Omental fat pad (tissue), 3 donors: ENCODE measurements at regions not wholly inside any gene's neighbourhood (a gene's known extent, or its start where the extent isn't known, plus 50 kb on each side); places are given as distances from the start of the nearest gene placed in this dataset.

Experiments used
- ATAC-seq: fragments of 150-250 bp; one replicate; pipeline ENCODE4 v1.9.1; 2016; ENCODE audit warnings: mild to moderate bottlenecking, moderate library complexity; ENCODE audit not compliant: low FRiP score
- DNase-seq: peaks from one replicate; pipeline ENCODE4 v3.0.0-alpha.2; 2019; ENCODE audit warnings: low spot score
- TF ChIP-seq, protein P1 (sequence below), 3 donors: fragments of 450-650 bp; IDR thresholded peaks; one replicate each; pipeline ENCODE4 v1.5.1; 2016 to 2017; ENCODE audit warnings: antibody characterized with exemption in 3 of 3, mild to moderate bottlenecking in 3 of 3, moderate library complexity in 2 of 3

DNA sequence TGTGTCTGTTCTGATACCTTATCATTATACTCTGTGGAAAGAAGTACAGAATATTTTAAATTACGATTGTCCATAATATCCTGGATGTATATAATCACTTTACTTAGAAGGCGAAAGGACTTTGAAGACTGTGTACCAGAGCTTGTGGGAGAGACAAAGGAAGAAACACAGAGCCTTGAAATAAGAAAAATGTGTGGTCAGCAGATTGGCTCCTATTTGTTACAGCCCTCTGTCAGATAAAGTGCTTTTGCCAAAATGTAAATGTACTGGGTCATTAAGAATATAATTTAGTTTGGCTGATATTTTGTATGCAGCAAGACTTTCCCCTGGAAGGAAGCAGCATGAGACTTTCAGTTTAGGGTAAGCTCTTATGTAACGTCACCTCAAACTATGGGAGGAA lies 443.1 kb downstream of the CCDC85A start:
- ATAC-seq (no peak), DNase-seq (no peak)
- TF ChIP-seq, protein P1, sequence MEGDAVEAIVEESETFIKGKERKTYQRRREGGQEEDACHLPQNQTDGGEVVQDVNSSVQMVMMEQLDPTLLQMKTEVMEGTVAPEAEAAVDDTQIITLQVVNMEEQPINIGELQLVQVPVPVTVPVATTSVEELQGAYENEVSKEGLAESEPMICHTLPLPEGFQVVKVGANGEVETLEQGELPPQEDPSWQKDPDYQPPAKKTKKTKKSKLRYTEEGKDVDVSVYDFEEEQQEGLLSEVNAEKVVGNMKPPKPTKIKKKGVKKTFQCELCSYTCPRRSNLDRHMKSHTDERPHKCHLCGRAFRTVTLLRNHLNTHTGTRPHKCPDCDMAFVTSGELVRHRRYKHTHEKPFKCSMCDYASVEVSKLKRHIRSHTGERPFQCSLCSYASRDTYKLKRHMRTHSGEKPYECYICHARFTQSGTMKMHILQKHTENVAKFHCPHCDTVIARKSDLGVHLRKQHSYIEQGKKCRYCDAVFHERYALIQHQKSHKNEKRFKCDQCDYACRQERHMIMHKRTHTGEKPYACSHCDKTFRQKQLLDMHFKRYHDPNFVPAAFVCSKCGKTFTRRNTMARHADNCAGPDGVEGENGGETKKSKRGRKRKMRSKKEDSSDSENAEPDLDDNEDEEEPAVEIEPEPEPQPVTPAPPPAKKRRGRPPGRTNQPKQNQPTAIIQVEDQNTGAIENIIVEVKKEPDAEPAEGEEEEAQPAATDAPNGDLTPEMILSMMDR (IDR thresholded peaks at IDR 0.05), result no peak

DNA sequence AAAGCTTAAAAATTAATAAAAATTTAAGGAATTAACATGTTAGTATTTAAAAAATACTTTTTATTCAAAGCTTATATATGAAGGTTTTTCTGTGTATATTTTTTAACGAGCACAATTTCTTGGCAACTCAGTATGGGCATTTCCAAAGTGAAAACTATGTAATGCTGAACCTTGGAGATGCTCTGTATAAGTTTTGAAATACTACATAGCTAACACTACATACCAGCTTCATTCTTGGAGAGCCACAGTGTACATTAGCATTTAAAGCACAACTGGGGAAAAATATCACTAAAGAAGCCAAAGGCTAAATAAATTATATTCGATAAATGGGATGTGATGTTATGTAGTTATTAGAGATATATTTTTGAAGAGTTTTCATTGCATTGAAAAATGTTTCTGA lies 446.5 kb downstream of the CCDC85A start:
- TF ChIP-seq, protein P1 (IDR thresholded peaks at IDR 0.05), result no peak
- no peak for ATAC-seq
- no peak for DNase-seq

DNA sequence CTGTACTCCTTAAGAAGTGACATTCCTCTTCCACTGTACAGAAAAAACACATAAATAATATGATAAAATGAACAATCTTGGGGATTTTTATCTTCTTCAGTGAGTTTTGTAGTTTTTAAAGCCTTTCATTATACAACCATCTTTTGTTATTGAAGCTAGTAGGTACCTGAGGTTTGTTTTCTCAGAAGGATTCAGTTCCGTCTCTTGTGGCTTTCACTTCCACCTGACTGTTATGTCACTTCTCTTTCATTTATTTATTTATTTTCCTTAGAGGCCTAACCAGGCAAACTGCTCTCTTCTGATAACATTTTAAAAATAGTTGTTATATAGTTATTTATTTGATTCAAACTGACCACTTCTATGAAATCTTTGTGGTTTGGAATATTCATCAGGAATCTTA lies 464.2 kb downstream of the CCDC85A start:
- ATAC-seq (no peak), DNase-seq (no peak)
- TF ChIP-seq, protein P1 (IDR thresholded peaks at IDR 0.05), result no peak

DNA sequence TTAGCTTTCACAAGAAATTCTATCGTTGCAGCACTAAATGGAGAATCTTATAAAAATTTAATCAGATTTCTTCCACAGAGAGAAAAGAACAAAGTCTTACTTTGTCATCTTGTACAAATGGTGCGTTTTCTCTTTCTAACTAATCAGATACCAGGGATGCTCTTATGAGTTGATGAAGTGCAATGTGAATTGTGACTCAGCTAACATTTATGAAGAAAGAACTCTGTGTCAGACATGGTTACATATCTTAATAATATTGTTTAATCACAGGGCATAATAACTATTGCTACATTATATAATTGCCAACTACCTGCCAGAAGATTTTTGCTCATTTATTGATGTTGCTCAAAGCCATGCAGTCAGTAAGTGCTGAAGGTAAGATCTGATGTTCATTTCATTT lies 465.0 kb downstream of the CCDC85A start:
- ATAC-seq, result no peak
- TF ChIP-seq, protein P1 (IDR thresholded peaks at IDR 0.05), result no peak
- DNase-seq, result no peak

DNA sequence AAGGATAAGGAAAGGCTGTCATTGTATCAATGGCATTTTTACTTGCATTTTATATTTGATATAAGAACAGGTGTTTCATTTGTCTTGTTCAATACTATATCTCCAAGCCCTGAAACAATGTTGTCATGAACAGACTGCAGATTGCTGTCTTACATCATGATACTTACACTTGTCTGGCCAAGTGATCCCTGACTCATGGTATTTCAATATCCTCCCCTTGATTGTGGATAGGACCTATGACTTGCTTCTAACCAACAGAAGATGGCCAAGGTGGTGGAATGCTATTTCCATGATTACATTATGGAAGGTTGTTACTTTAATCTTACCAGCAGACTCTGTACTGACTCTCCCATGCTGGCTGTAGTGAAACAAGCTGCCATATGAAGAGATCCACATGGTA lies 471.1 kb downstream of the CCDC85A start:
- TF ChIP-seq, protein P1 (IDR thresholded peaks at IDR 0.05), result no peak
- no peak for DNase-seq
- ATAC-seq, result no peak

DNA sequence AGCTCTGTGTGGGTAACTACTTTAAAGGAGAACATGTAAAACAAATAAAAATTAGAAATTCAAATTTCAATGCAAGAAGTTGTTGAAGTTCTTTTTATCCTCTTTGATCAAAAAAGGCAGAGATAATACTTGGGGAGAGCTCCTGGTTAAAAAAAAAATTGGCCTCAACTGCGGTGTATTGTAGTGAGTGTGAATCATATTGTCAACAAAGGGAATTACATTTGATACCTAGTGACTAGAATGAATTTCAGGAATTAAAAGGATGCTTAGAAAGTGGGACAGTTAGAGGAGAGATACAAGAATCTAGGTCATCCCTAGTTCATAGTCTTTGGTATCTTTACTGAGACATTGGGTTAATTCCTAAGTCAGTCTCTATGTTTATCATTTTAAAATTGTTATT lies 473.0 kb downstream of the CCDC85A start:
- ATAC-seq, result no peak
- TF ChIP-seq, protein P1 (IDR thresholded peaks at IDR 0.05), result no peak
- DNase-seq, result no peak

DNA sequence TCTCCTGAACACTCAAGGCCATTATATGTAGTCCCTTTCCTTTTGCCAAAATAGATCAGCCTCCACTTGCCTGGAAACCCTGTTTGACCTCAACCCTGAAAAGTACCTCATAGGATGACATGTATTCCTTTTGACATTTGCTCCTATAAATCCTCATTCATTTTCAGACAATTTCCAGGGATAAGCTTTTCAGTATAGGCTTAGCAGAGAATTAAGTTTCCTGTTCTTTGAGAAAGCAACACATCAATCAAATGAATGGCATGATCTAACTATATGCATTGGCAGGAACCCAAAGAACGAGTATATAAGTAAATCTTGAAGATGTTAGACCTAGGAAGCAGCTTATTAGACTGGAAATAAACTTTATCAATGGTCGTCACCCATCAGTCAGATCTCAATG lies 483.0 kb downstream of the CCDC85A start:
- no peak for DNase-seq
- no peak for ATAC-seq
- TF ChIP-seq, protein P1 (IDR thresholded peaks at IDR 0.05), result no peak
